SK-N-DZ (cell line): ENCODE measurements at regions not wholly inside any gene's neighbourhood (a gene's known extent, or its start where the extent isn't known, plus 50 kb on each side); places are given as distances from the start of the nearest gene placed in this dataset.

ENCODE experiments used
- DNase-seq: peaks from one replicate; pipeline ENCODE4 v3.0.0-alpha.2; 2015; ENCODE audit warnings: low spot score

DNA sequence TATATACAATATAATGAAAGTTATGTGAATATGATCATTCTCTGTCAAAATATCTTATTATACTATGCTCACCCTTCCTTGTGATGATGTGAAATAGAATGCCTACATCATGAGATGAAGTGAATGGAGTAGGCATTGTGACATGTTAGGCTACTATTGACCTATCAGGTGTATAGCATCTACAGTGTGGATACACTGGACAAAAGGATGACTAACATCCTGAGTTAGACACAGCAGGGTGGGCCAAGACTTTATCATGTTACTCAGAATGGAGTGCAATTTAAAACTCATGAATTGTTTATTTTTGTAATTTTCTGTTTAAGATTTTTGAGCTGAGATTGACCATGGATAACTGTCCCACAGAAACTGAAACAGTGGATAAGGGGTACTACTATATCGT, 53.4 kb upstream of the NAV3 start:
- DNase-seq, result no peak

DNA sequence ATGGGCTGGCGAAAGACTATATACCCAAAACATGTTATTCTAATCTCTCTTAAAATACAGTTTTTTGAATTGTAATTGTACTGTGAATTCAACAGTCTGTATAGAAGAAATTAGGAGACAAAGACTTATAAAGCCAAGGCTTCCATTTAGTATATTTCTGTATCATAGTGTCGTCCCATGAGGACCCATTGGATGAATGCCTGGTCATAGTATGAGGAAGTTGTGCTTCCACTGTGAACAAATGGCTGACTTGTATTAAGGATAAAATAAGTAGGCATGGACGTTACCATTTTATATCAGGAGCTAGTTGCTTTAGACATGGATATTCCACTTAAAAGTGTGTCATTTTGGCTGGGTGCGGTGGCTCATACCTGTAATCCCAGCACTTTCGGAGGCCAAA, 55.9 kb upstream of the NAV3 start:
- DNase-seq, result no peak

GRCh38 chr12:77772676-77773298, 57.9 kb upstream of the NAV3 start:
- DNase-seq, result no peak

- no peak for DNase-seq
Observed at GRCh38 chr12:77768558-77768957, 62.1 kb upstream of the NAV3 start.

DNA sequence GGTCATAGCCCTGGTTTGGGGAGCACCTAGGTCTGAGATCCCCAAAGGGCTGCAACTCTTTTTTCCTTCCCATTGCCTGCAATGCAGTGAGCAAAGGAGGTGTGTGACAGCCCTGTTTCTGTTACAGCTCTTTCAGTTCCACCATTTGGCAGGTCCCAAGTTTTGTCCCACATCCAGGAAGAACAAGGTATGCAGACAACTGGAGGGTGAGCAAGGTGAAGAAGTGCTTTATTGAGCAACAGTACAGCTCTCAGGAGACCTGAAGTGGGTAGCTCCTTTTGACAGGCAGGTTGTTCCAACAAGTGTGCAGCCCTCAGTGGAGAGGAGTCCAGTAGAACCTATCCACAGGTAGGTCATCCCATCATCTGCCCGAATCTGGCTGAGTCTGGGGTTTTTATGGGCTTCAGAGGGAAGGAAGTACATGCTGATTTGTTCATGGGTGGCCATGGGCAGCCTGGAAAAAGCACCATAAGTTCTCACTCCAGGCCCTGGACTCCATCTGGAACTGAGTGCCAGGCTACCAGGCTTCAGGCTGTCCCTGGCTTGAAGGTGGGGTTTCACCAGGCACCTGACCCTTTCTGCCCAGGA, 62.8 kb upstream of the NAV3 start:
- no peak for DNase-seq

DNA sequence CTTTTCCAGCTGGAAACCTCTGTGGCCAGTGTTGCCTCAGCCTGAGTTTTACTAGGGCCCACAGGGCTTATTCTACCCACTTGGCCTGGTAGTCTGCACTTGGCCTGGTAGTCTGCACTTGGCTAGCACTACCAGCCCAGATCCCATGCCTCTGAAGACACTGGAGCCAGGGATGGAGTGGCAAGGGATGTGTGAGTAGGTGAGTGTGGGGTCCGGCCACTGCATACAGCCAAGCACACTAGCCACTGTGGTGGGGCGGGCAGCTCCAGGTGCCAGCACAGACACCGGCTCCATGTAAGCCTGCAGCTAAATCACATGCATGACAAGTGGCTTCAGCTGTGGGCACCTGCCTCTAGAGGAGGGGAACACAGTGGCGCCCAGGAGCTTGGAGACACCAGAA, 63.4 kb upstream of the NAV3 start:
- DNase-seq, result no peak

GRCh38 chr12:77766224-77766623, 64.5 kb upstream of the NAV3 start:
- no peak for DNase-seq

GRCh38 chr12:77761286-77761685, 69.4 kb upstream of the NAV3 start:
- no peak for DNase-seq

DNA sequence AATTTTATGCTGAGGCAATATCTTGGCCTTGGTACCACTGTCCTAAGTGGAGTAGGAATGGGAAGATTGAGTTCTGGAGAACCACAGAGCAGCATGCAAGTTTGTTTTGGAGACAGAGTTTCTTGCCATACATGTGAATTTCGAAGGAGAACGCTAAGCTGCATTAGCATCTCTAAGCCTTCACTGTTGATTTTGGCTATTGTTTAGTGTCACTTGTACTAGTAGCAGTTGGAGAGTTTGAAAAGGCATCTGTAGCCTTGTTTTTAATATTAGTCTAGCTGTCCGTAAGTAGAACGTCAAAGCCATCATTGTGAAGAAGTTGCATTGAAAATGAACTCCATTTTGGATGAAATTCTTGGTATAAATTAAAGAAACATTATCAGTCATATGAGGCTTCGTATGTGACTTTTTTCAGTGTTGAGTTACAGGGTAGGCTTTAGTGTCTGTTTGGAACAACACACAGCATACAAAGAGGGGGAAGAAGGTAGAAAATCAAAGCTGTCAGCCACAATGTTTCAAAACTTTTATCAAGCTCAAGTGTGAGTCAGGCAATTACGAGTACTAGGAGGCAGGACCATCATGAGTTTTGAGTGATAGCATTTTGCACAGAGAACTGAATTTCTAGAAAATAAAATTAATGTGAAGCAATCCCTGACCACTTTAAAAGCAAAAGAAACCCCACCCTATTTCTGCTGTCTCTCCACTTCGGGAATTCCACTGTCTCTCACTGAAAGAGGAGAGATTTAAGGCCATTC, 70.2 kb upstream of the NAV3 start:
- DNase-seq, result no peak

GRCh38 chr12:77754086-77754485, 76.6 kb upstream of the NAV3 start:
- no peak for DNase-seq

DNA sequence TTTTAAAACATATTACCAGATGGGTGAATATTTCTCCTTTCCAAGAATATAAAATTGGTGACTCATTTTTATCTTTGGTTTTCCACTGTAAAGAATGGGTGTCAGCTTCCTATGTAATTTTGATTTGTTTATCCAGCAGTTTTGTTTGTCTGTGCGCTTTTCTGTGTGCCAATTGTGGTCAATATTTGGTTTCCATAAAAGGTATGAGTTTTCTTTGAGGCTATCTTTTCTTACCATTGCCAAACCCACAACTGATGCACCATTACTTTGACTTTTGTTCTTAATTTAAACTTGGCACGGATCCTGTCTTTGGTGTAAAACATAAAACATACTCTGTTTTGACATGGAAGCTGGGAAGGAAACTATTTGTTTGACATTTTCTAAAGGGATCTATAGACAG, 78.8 kb upstream of the NAV3 start:
- no peak for DNase-seq

GRCh38 chr12:77746096-77746495, 84.6 kb upstream of the NAV3 start:
- DNase-seq, result no peak

DNA sequence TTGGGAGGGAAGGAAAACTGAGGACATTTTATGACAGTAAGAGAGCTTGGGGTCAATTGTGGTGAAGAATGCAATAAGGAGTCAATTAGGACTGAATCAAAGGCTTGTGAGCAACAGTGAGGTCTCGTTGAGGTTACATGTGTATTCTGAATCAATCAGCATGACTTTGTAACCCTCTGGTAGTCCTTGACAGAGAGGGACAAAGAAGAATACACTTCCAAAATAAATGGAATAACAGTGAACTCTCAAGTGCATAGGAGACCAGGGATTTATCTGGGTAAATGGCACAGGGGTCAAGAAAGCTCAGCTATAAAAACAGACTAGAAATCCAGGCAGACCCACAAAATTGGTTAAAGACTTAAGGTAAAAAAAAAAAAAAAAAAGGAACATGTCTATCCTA, 85.1 kb upstream of the NAV3 start:
- no peak for DNase-seq

- no peak for DNase-seq
Observed at GRCh38 chr12:77742631-77743030, 88.1 kb upstream of the NAV3 start.

DNA sequence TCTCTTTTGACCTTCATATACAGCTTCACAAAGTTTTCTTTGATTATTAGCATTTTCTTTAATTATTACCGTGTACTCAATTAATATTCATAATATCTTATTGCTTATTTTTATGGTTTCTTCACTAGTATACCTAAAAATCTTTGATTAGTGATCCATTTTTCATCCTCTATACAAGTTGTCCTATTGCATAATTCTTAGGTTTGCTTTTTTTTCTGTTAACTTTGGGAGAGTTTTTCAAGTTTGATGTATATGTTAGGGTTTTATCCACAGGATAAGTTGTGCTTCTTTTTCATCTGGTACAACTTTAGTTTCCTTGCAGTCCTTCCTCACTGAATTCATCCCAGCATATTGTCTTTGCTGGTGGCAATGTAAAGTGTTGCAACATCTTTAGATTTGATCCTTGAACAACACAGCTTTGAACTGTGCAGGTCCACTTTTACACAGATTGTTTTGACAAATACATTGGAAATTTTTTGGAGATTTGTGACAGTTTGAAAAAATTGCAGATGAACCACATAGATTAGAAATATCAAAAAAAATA, 88.6 kb upstream of the NAV3 start:
- DNase-seq, result no peak

DNA sequence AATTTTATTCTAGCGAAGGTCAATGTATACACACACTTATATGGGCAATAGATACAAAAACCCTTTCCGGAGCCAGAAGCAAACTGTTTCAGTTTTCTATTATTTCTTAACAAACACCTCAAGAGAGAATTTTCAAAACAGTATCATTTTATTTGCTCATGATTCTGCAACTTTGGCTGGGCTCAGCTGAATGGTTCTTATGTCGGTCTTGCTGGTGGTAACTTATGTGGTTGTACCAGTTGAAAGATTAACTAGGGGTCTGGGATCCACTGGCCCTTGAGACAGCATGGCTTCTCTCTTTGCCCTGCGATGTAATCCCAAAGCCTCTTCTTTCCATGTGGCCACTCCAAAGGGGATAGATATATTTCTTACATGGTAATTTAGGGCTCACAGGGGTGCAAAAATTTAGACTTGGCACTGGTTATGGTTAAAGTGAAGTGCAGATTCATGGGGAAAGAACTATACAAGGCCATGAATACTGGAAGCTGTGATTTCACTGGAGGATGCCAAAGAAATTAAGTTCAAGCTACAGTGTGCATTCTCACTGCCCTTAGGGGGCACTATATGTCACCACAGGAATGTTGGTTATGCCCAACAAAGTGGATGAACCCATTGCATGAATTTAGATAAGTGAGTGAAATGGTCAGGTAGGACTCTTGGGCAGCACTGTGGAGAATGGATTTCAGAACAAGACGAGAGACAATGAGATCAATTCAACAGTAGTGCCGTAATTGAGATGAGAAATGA, 94.3 kb upstream of the NAV3 start:
- no peak for DNase-seq

GRCh38 chr12:77734214-77734883, 96.3 kb upstream of the NAV3 start:
- no peak for DNase-seq

DNA sequence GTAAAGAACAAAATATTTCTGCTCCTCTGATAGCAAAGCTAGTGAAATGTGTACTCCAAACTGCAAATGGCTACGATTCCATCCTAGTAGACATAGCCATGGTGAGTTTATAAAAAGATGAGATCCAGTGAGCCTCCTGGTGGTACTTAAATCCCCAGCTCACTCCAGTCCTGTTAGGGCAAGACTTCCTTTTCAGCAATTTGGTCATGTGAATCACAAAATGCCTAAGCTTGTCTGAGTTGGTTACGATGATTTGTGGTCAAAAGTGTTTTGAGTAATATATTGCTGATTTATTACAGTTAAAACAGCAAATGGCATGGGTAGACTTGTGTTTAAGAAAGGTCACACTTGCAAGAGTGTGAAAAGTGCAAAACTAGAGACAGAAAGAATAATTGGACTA, 102.7 kb upstream of the NAV3 start:
- DNase-seq, result no peak

DNA sequence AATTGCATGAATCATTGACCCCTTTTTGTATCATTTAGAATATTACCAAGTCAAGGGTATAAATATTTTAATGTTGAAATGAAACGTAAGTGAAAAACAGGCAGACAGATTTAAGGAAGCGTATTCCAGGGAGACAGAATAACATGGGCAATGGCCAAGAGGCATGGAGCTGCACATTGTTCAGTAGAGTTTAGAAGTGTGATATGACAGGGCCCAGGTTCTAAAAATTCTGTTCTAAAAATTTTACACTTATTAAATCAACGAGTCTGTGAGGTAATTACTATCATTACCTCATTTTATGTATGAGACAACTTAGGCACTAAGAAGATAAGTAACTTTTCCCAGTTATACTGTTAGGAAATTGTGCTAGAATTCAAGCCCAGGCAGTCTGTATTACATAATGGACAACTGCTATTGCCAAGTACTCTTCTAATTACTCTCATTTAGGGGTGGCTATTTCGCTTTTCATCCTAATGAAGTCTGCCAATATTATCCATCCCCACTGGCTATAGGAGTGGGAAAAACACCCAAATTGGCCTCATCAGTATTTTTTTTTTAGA, 103.2 kb upstream of the NAV3 start:
- DNase-seq, result no peak

DNA sequence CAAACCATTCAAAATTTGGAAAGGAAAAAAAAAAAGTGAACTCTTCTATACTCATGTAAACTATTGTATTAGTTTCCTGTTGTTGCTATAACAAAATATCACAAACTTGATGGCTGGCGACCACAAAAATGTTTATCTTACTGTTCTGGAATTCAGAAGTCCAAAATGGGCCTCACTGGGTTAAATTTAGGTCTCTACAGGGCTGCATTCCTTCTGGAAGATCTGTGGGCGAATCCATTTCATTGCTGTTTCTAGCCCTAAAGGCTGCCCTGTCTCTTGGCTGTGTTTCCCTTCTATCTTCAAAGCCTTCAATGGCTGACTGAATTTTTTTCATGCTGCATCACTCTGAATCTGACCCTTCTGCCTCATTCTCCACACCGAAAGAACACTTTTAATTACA, 105.1 kb upstream of the NAV3 start:
- no peak for DNase-seq

DNA sequence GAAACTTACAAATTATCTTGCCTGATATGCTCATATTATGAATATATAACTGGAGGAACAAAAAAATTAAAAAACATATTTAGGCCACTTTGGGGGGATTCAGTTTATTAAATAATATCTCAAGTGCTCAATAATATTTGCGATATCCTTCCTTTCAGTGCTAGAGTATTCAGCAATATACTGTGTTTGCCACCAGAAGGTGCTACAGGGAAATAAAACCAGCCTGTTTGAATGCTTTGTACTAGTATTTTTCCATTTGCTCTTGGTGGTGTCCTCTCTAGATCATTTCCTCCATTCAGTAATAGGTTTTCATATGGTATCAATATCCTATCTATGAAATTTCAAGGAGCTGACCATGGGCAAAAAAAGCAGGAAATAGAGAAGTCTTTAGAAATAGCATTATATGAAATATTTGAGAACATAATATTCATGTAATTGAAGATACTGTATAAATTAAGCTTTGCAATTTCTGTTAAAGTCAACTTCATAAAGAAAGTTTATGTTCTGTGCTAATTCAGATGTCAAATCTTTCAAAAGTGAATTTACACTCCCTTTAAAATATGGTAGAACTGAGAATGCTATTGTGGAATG, 106.2 kb upstream of the NAV3 start:
- peak; percentile 17 for DNase-seq
